SW480 (cell line): ENCODE measurements at regions not wholly inside any gene's neighbourhood (a gene's known extent, or its start where the extent isn't known, plus 50 kb on each side); places are given as distances from the start of the nearest gene placed in this dataset.
"Not testable (repeated sequence)": the region's sequence is repeated elsewhere in the genome, so short reads cannot be mapped to it uniquely, and the experiment has no call there.

Experiments
- DNase-seq: peaks from one replicate; pipeline ENCODE4 v3.0.0-alpha.2; 2016; ENCODE audit warnings: low spot score

GRCh38 chr3:127046690-127047089 lies 63.8 kb downstream of the PLXNA1 start:
- not testable (repeated sequence) for DNase-seq

DNA sequence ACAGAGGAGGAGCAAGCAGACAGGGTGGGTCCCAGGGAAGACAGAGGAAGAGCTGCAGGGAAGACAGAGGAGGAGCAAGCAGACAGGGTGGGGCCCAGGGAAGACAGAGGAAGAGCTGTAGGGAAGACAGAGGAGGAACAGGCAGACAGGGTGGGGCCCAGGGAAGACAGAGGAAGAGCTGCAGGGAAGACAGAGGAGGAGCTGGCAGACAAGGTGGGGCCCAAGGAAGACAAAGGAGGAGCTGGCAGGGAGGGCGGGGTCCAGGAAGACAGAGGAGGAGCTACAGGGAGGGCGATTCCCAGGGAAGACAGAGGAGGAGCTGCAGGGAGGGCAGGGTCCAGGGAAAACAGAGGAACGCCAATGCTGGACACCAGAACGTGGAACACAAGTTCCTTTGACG lies 66.5 kb downstream of the PLXNA1 start:
- DNase-seq = peak; percentile 14

DNA sequence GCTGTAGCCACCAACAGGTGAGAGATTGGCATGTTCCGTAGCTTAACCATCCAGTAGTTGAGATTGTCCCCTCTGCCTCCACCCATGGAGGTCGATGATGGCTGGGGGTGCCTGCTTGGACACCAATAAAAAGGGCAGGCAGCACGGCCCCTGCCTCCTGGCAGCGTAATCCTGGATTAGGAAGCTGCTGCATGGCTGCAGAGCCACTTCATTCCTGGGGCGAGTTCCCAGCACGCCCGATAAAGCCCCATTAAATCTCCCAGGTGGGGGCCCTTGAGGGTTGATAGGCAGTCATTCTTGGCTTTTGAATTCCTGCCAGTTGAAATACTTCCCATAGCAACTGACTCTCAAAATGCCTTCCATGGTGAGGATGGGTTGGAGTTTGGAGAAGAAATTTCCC lies 67.8 kb downstream of the PLXNA1 start:
- no peak for DNase-seq

- DNase-seq = no peak
These were observed 69.2 kb downstream of the PLXNA1 start for GRCh38 chr3:127052121-127052561.

DNA sequence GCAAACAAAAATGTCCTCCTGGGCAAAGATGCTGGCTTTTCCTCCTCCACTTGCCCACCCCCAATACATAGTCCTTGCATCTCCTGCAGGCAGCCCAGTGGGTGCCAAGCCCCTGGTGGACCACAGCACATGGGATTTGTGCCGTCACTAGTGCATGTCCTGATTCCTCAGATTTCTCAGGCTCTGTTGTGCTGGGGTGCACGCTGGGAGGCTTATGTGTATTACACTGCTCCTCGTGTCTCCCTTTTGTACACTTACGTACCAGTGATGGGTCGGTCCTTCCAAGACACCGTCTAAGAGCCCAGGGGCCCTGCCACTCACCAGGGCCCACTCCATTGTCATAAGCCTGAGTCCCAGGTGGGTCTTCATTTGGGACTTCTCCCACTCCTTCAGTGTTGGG lies 70.1 kb downstream of the PLXNA1 start:
- DNase-seq = no peak

- no peak for DNase-seq
These were observed 70.5 kb downstream of the PLXNA1 start for GRCh38 chr3:127053450-127053849.

- DNase-seq = no peak
These were observed 71.1 kb downstream of the PLXNA1 start for GRCh38 chr3:127053979-127054378.

- no peak for DNase-seq
These were observed 73.4 kb downstream of the PLXNA1 start for GRCh38 chr3:127056281-127056680.

DNA sequence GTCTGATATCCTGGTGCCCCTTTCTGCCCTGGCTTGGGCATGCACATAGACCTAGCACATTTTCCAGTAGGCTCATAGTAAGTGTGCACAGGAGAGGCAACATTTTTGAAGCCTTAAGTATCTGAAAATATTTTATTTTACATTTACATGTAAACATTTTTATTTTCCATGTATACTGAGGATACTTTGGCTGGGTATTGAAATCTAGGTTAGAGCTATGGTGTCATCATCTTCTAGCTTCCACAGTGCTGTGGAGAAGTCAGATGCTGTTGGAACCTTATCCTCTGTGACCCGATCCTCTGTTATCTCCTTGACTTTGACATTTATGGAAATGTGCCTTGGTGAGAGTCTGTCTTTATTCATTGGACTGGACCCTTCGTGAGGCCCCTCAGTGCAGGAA lies 74.1 kb downstream of the PLXNA1 start:
- DNase-seq = no peak

DNA sequence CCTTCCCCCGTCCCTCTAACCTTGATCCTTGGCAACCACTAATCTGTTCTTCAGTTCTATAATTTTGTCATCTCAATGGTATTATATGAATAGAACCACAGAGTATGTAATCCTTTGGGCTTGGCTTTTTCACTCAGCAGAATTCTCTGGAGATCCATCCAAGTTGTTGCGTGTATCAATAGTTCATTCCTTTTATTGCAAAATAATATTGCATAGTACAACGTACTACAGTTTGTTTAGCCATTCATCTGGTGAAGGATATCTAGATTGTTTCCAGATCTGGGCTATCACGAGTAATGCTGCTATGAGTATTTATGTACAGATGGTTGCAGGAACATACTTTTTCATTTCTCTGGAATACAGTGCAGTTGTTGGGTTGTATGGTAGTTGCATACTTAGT lies 76.2 kb downstream of the PLXNA1 start:
- no peak for DNase-seq

- DNase-seq = no peak
These were observed 78.7 kb downstream of the PLXNA1 start for GRCh38 chr3:127061641-127062040.

DNA sequence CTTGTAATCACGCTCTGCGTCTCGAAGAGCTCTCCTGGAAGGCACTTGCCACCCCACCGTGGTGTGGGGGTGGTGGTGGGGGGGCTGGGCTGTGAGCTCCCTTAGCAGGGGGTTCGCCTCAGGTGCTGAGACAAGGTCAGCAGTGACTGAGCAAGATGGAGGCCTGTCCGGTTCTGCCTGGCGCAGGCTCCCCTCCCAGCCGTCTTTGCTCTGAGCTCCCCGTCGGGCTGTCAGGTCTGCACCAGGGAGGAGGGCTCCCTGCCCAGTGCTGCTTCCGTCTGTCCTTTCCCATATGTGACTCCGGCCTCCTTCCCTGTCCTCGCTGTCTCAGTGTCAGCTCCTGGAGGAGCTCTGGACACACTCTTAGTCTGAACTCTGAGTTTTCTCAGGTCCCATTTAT lies 80.0 kb downstream of the PLXNA1 start:
- no peak for DNase-seq

DNA sequence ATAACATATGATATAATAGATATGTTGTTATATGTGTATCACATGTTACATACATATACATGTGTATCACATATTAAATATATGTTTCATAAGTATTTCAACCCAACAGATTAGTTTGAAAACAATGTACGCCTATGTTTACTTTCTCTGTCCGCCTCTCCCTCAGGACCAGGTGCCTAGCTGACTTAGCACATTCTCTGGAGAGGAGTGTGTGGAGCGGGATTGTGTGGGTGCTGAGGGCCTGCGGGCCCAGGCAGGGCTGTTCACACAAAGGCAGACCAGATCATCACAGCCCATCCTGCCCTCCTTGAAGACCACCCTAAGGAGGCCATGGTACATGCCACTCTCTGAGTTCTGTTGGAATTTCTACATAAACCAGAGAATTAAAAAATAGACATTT lies 81.0 kb downstream of the PLXNA1 start:
- no peak for DNase-seq

- peak; percentile 49 for DNase-seq
These were observed 81.6 kb downstream of the PLXNA1 start for GRCh38 chr3:127064391-127065137.

DNA sequence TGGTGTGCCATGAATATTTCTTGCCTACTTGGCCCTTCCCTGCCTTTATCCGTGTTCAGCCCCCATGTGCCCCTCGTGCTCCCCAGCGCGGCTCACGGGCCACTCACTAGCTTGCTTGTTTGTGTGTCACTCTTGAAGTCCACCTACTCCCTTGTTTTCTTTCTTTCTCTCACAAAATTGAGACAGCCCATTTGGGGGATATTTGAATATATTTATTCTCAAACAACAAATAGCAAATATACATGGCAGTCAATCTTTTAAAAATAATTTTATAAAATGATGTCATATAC lies 82.2 kb downstream of the PLXNA1 start:
- no peak for DNase-seq

GRCh38 chr3:127065561-127066290 lies 82.8 kb downstream of the PLXNA1 start:
- no peak for DNase-seq

DNA sequence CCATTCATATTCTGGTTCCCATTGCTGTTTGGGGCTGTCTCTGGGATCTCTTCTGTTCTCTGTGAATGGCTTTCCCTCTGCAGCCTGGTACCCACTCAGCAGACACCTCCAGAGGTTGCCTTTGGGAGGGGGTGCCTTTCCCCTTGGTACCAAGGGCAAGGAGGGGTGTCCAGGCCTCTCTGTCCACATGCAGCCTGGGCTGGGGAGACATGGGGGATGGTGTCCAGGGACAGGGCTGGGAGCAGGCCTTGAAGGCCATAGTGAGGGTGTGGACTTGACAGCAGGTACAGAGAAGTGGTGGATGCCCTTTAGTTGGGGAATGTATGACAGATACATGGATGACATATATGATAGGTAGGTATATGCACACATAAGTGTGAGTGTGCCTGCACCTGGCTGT lies 83.7 kb downstream of the PLXNA1 start:
- no peak for DNase-seq

GRCh38 chr3:127067116-127067910 lies 84.4 kb downstream of the PLXNA1 start:
- no peak for DNase-seq

GRCh38 chr3:127068111-127068810 lies 85.3 kb downstream of the PLXNA1 start:
- no peak for DNase-seq

- DNase-seq = no peak
These were observed 86.0 kb downstream of the PLXNA1 start for GRCh38 chr3:127068871-127069270.

- no peak for DNase-seq
These were observed 87.0 kb downstream of the PLXNA1 start for GRCh38 chr3:127069814-127070440.

- no peak for DNase-seq
These were observed 87.9 kb downstream of the PLXNA1 start for GRCh38 chr3:127070776-127071175.
